NOMO-1 treated with DMSO at 0.1 percent for 48 hours (cell line): ENCODE measurements at regions not wholly inside any gene's neighbourhood (a gene's known extent, or its start where the extent isn't known, plus 50 kb on each side); places are given as distances from the start of the nearest gene placed in this dataset.
"Not testable (repeated sequence)": the region's sequence is repeated elsewhere in the genome, so short reads cannot be mapped to it uniquely, and the experiment has no call there.

Experiments used
- DNase-seq: peaks from one replicate; lab custom pipeline; 2025; ENCODE audit not compliant: unreplicated experiment; lab: John Stamatoyannopoulos, UW

- DNase-seq, result no peak
Measured at GRCh38 chr5:130616161-130616560, 548.9 kb downstream of the HINT1 start.

- no peak for DNase-seq
Measured at GRCh38 chr5:130605234-130605633, 559.8 kb downstream of the HINT1 start.

- not testable (repeated sequence) for DNase-seq
Measured at GRCh38 chr5:130596647-130597046, 568.4 kb downstream of the HINT1 start.

GRCh38 chr5:130580264-130580663 lies 584.8 kb downstream of the HINT1 start:
- DNase-seq, result no peak

- DNase-seq, result no peak
Measured at GRCh38 chr5:130578354-130578753, 586.7 kb downstream of the HINT1 start.

- DNase-seq, result no peak
Measured at GRCh38 chr5:130571076-130571475, 594.0 kb downstream of the HINT1 start.

GRCh38 chr5:130568791-130569190 lies 596.3 kb downstream of the HINT1 start:
- DNase-seq, result no peak

GRCh38 chr5:130555429-130555828 lies 609.6 kb downstream of the HINT1 start:
- no peak for DNase-seq

- DNase-seq, result no peak
Measured at GRCh38 chr5:130550562-130550928, 614.5 kb downstream of the HINT1 start.

- DNase-seq, result peak; percentile 73
Measured at GRCh38 chr5:130549884-130550561, 615.0 kb downstream of the HINT1 start.

- no peak for DNase-seq
Measured at GRCh38 chr5:130546211-130546610, 618.8 kb downstream of the HINT1 start.

- DNase-seq, result no peak
Measured at GRCh38 chr5:130545291-130545690, 619.8 kb downstream of the HINT1 start.

GRCh38 chr5:130541617-130542221 lies 623.3 kb downstream of the HINT1 start:
- peak; percentile 94 for DNase-seq

- no peak for DNase-seq
Measured at GRCh38 chr5:130536691-130537090, 628.4 kb downstream of the HINT1 start.

- no peak for DNase-seq
Measured at GRCh38 chr5:130532786-130533185, 628.5 kb downstream of the CHSY3 start.

- no peak for DNase-seq
Measured at GRCh38 chr5:130529511-130530485, 625.5 kb downstream of the CHSY3 start.

- DNase-seq, result no peak
Measured at GRCh38 chr5:130529111-130529510, 624.8 kb downstream of the CHSY3 start.

- no peak for DNase-seq
Measured at GRCh38 chr5:130528474-130528873, 624.2 kb downstream of the CHSY3 start.

GRCh38 chr5:130526708-130527107 lies 622.4 kb downstream of the CHSY3 start:
- no peak for DNase-seq

- DNase-seq, result no peak
Measured at GRCh38 chr5:130520211-130520610, 615.9 kb downstream of the CHSY3 start.

GRCh38 chr5:130514984-130515690 lies 610.9 kb downstream of the CHSY3 start:
- DNase-seq, result no peak
